K562 (cell line): ENCODE measurements at regions not wholly inside any gene's neighbourhood (a gene's known extent, or its start where the extent isn't known, plus 50 kb on each side); places are given as distances from the start of the nearest gene placed in this dataset.

Experiments used
- MGA ChIP-seq: fragments of 450-650 bp; IDR thresholded peaks from 2 replicates; pipeline ENCODE4 v1.6.1; 2016; ENCODE audit warnings: mild to moderate bottlenecking, moderate library complexity
- STAT6 ChIP-seq: sonication (generic); formaldehyde crosslinking; IDR thresholded peaks from 2 replicates; pipeline ENCODE4 v1.8.1; 2023; ENCODE audit warnings: mild to moderate bottlenecking, missing genetic modification reagents

- TF ChIP-seq MGA (no peak), STAT6 (no peak)
Measured at GRCh38 chr15:31845791-31846190, 184.5 kb upstream of the CHRNA7 start (continued).
